ENCODE measurements at regions not wholly inside any gene's neighbourhood (a gene's known extent, or its start where the extent isn't known, plus 50 kb on each side); places are given as distances from the start of the nearest gene placed in this dataset.

DNA sequence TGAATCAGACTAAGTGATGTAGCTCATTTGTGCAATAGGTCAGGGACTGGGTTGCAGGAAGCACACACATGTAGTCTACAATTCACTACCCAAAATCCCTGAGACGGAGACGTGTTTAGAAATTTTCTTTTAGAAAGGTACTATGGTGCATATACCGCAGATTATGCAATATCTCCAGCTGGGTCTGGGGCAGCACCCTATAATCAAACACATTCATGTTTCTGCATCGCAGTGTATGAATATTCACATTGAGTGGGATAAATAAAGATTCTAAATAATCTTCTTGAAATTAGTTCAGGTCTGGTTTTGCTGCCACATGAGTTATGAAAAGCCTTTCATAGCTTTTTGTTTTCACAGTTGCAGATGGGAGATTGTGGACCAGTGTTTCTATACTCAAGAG lies 395.7 kb upstream of the FANCL start:
- no peak overlapping the region for H3K27ac ChIP-seq (replicated peaks)
- no peak overlapping the region for H3K4me3 ChIP-seq (replicated peaks; ENCODE audit: insufficient read depth, low read length)
- DNase-seq (ENCODE audit: low read depth in 1 of 2, low spot score in 1 of 2), result no peak
- TF ChIP-seq, protein P1, sequence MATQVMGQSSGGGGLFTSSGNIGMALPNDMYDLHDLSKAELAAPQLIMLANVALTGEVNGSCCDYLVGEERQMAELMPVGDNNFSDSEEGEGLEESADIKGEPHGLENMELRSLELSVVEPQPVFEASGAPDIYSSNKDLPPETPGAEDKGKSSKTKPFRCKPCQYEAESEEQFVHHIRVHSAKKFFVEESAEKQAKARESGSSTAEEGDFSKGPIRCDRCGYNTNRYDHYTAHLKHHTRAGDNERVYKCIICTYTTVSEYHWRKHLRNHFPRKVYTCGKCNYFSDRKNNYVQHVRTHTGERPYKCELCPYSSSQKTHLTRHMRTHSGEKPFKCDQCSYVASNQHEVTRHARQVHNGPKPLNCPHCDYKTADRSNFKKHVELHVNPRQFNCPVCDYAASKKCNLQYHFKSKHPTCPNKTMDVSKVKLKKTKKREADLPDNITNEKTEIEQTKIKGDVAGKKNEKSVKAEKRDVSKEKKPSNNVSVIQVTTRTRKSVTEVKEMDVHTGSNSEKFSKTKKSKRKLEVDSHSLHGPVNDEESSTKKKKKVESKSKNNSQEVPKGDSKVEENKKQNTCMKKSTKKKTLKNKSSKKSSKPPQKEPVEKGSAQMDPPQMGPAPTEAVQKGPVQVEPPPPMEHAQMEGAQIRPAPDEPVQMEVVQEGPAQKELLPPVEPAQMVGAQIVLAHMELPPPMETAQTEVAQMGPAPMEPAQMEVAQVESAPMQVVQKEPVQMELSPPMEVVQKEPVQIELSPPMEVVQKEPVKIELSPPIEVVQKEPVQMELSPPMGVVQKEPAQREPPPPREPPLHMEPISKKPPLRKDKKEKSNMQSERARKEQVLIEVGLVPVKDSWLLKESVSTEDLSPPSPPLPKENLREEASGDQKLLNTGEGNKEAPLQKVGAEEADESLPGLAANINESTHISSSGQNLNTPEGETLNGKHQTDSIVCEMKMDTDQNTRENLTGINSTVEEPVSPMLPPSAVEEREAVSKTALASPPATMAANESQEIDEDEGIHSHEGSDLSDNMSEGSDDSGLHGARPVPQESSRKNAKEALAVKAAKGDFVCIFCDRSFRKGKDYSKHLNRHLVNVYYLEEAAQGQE (IDR thresholded peaks at IDR 0.05; ENCODE audit: insufficient replicate concordance, low read depth), result no peak
- TF ChIP-seq SPI1 (IDR thresholded peaks at IDR 0.05; ENCODE audit: borderline replicate concordance, low read depth) (no peak), POLR2AphosphoS5 (IDR thresholded peaks at IDR 0.05; ENCODE audit: low read depth) (no peak)
- H3K27me3 ChIP-seq (ENCODE audit: insufficient read depth, poor library complexity, severe bottlenecking), result no peaks in the 10 kb centered on the region

DNA sequence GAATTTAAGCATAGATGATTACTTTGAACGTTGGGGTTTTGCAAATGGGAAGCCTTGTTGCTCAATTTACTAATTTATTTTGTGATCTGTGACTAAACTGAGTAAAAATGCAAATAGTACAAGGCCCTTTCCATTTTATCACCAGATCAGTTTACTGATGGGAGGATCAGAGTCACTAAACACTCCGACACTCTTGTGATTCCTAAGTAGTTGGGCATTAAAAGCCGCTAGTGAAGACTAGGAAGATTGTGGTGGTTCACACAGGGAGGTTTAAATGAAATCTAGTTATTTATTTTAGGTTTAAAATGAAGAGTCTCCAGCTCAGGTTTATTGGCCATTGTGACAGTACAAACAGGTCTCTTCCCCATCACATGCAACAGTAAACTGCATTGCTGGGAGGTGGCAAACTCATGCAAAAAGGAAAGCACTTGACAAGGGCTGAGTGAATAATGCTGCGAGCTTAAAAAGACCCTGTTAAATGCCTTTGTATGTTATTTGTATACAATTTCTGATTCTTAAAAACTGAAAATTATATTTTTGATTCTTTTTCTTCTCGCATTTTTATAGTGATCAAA lies 394.8 kb upstream of the FANCL start:
- H3K27me3 ChIP-seq (ENCODE audit: insufficient read depth, poor library complexity, severe bottlenecking), result peaks cover 2% of the 10 kb centered on the region
- no peak for DNase-seq (ENCODE audit: low read depth in 1 of 2, low spot score in 1 of 2)
- no peak overlapping the region for H3K4me3 ChIP-seq (replicated peaks; ENCODE audit: insufficient read depth, low read length)
- no peak overlapping the region for H3K27ac ChIP-seq (replicated peaks)
- TF ChIP-seq, protein P2, sequence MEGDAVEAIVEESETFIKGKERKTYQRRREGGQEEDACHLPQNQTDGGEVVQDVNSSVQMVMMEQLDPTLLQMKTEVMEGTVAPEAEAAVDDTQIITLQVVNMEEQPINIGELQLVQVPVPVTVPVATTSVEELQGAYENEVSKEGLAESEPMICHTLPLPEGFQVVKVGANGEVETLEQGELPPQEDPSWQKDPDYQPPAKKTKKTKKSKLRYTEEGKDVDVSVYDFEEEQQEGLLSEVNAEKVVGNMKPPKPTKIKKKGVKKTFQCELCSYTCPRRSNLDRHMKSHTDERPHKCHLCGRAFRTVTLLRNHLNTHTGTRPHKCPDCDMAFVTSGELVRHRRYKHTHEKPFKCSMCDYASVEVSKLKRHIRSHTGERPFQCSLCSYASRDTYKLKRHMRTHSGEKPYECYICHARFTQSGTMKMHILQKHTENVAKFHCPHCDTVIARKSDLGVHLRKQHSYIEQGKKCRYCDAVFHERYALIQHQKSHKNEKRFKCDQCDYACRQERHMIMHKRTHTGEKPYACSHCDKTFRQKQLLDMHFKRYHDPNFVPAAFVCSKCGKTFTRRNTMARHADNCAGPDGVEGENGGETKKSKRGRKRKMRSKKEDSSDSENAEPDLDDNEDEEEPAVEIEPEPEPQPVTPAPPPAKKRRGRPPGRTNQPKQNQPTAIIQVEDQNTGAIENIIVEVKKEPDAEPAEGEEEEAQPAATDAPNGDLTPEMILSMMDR (IDR thresholded peaks at IDR 0.05; ENCODE audit: insufficient read depth, low read length), result no peak
- TF ChIP-seq POLR2AphosphoS5 (IDR thresholded peaks at IDR 0.05; ENCODE audit: low read depth) (no peak), SPI1 (IDR thresholded peaks at IDR 0.05; ENCODE audit: borderline replicate concordance, low read depth) (no peak), GABPA (IDR thresholded peaks at IDR 0.05; ENCODE audit: low read depth) (no peak)
- TF ChIP-seq, protein P1 (IDR thresholded peaks at IDR 0.05; ENCODE audit: insufficient replicate concordance, low read depth), result no peak

DNA sequence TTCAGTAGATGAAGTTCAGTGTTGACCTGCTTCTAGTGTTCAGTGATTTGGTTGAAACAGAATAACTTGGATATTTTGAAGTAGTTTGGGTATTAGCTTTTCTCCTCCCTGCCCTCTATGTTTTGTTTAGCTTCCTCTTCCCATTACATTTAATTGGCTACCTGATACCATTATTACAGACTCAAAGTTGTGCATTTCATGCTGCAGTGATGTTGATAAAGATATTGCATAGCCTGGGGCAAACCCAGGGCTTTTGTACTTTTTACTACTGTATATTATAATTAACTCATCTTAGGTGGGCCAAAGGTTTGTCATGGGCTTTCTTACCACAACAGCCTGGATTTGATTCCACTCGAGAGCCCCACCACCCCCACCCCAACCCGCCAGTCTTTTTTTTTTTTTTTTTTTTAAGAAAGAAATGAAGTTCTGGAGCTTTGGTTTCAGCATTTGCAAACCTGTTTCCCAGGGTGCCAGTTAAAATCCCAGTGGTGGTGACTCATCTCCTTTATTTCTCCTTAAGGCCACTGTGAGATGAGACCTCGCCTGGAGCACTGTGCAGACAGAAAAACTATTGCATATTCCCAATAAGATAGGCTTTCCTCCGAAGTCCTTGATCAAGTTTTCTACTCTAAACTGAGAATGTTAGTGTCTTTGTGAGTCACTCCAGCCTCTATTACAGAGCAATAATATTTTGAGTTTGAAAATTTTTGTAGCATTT lies 393.7 kb upstream of the FANCL start:
- H3K4me3 ChIP-seq (replicated peaks; ENCODE audit: insufficient read depth, low read length), result no peak overlapping the region
- no peak for DNase-seq (ENCODE audit: low read depth in 1 of 2, low spot score in 1 of 2)
- H3K27ac ChIP-seq (replicated peaks), result no peak overlapping the region
- peaks cover 2% of the 10 kb centered on the region for H3K27me3 ChIP-seq (ENCODE audit: insufficient read depth, poor library complexity, severe bottlenecking)
- TF ChIP-seq SPI1 (IDR thresholded peaks at IDR 0.05; ENCODE audit: borderline replicate concordance, low read depth), result no peak
- no peak for TF ChIP-seq POLR2AphosphoS5 (IDR thresholded peaks at IDR 0.05; ENCODE audit: low read depth)
- TF ChIP-seq, protein P2 (IDR thresholded peaks at IDR 0.05; ENCODE audit: insufficient read depth, low read length), result no peak
- TF ChIP-seq, protein P1 (IDR thresholded peaks at IDR 0.05; ENCODE audit: insufficient replicate concordance, low read depth), result no peak
- TF ChIP-seq GABPA (IDR thresholded peaks at IDR 0.05; ENCODE audit: low read depth), result no peak

Measured in HL-60 (cell line).